ENCODE measurements at regions not wholly inside any gene's neighbourhood (a gene's known extent, or its start where the extent isn't known, plus 50 kb on each side); places are given as distances from the start of the nearest gene placed in this dataset.

DNA sequence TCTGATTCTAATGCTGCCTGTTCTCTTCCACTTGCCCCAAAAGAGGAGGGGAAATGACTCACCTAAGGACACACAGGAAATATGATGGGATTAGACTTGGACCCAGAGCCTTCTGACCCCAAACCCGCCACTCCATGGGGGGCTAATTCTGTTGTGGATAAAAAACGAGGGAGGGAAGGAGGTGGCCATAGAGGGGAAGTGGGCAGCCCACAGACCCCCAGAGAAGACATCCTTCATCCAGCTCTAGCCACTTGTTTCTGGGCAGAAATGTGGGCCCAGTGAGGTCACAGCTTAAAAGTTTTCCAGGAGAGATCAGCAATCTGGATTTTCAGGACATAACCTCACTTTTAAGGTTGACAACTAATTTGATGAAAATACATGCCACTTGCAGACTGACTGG lies 202.1 kb downstream of the ANKRD60 start:
- no peaks in the 10 kb centered on the region for H4K20me1 ChIP-seq (ENCODE audit: control insufficient read depth, extremely low read depth, insufficient read depth, low read length)
- H3K79me2 ChIP-seq (ENCODE audit: control insufficient read depth, insufficient read depth, low read length) = no peaks in the 10 kb centered on the region
- H3K9me1 ChIP-seq (ENCODE audit: control insufficient read depth, extremely low read depth, insufficient read depth, low read length) = no peaks in the 10 kb centered on the region

DNA sequence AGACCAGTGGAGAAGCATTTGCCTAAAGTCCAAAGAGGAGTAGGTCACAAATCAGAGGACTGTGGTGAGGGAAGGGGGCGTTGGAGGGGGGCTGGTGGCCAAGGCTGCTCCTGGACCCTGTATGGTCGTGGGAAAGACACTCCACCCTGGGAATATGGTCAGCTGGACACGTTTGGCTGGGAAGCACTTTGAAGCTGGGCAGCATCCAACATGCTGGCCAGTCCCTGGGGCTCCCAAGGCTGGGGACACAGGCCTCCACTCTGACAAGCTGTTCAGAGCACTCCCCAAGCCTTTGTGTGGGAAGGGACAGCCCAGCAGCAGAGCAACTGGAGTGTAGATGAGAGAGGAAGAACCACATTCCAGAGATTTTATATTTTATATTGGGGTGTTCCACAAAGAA lies 203.2 kb downstream of the ANKRD60 start:
- FAIRE-seq = no peak
- DNase-seq (ENCODE audit: low read depth, low spot score) = no peak
- Histone ChIP-seq H3K27me3 (ENCODE audit: control insufficient read depth, extremely low read depth, insufficient read depth, low read length) (peaks cover 46% of the 10 kb centered on the region), H3K4me3 (ENCODE audit: control insufficient read depth in 2 of 3, extremely low read depth in 1 of 3, insufficient read depth in 2 of 3, low read depth in 1 of 3, low read length in 3 of 3) (no peak overlapping the region), H3K9me1 (ENCODE audit: control insufficient read depth, extremely low read depth, insufficient read depth, low read length) (no peaks in the 10 kb centered on the region), H3K27ac (ENCODE audit: control insufficient read depth, insufficient read depth, low read length) (no peak overlapping the region), H3K9ac (ENCODE audit: control insufficient read depth, extremely low read depth, insufficient read depth, low read length) (no peak overlapping the region), H3K9me3 (ENCODE audit: control insufficient read depth, low read depth, low read length) (no peaks in the 10 kb centered on the region), H3K4me1 (ENCODE audit: control insufficient read depth, extremely low read depth, insufficient read depth, low read length) (no peaks in the 10 kb centered on the region), H3K4me2 (ENCODE audit: control insufficient read depth, extremely low read depth, insufficient read depth, low read depth, low read length) (no peak overlapping the region), H3K36me3 (ENCODE audit: control insufficient read depth in 2 of 2, extremely low read depth in 1 of 2, insufficient read depth in 2 of 2, low read length in 2 of 2) (no peaks in the 10 kb centered on the region), H4K20me1 (ENCODE audit: control insufficient read depth, extremely low read depth, insufficient read depth, low read length) (no peaks in the 10 kb centered on the region), H2AFZ (ENCODE audit: control insufficient read depth, low read length) (no peak overlapping the region), H3K79me2 (ENCODE audit: control insufficient read depth, insufficient read depth, low read length) (no peaks in the 10 kb centered on the region)
- TF ChIP-seq, protein P1, sequence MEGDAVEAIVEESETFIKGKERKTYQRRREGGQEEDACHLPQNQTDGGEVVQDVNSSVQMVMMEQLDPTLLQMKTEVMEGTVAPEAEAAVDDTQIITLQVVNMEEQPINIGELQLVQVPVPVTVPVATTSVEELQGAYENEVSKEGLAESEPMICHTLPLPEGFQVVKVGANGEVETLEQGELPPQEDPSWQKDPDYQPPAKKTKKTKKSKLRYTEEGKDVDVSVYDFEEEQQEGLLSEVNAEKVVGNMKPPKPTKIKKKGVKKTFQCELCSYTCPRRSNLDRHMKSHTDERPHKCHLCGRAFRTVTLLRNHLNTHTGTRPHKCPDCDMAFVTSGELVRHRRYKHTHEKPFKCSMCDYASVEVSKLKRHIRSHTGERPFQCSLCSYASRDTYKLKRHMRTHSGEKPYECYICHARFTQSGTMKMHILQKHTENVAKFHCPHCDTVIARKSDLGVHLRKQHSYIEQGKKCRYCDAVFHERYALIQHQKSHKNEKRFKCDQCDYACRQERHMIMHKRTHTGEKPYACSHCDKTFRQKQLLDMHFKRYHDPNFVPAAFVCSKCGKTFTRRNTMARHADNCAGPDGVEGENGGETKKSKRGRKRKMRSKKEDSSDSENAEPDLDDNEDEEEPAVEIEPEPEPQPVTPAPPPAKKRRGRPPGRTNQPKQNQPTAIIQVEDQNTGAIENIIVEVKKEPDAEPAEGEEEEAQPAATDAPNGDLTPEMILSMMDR (optimal IDR thresholded peaks at IDR 0.05 in 1 of 3, IDR thresholded peaks at IDR 0.05 in 1 of 3, conservative IDR thresholded peaks at IDR 0.05 in 1 of 3; ENCODE audit: extremely low read depth in 1 of 3, insufficient read depth in 2 of 3, low read length in 3 of 3) = no peak
- TF ChIP-seq EZH2 (IDR thresholded peaks at IDR 0.05; ENCODE audit: low read length) = no peak
- dilution Hi-C loops (cut with MboI; ENCODE audit: extremely low pct_ligation_motif_present, low sequenced_read_pairs) = no loop called here

More for the DNA sequence above, 202.1 kb downstream of the ANKRD60 start:
- no peaks in the 10 kb centered on the region for H3K9me3 ChIP-seq (ENCODE audit: control insufficient read depth, low read depth, low read length)
- dilution Hi-C loops (cut with MboI; ENCODE audit: extremely low pct_ligation_motif_present, low sequenced_read_pairs) = no loop called here
- H3K27ac ChIP-seq (ENCODE audit: control insufficient read depth, insufficient read depth, low read length) = no peak overlapping the region
- H3K4me2 ChIP-seq (ENCODE audit: control insufficient read depth, extremely low read depth, insufficient read depth, low read depth, low read length) = no peak overlapping the region
- FAIRE-seq = no peak
- no peak overlapping the region for H3K4me3 ChIP-seq (ENCODE audit: control insufficient read depth in 2 of 3, extremely low read depth in 1 of 3, insufficient read depth in 2 of 3, low read depth in 1 of 3, low read length in 3 of 3)
- no peaks in the 10 kb centered on the region for H3K36me3 ChIP-seq (ENCODE audit: control insufficient read depth in 2 of 2, extremely low read depth in 1 of 2, insufficient read depth in 2 of 2, low read length in 2 of 2)
- H3K9ac ChIP-seq (ENCODE audit: control insufficient read depth, extremely low read depth, insufficient read depth, low read length) = no peak overlapping the region
- TF ChIP-seq, protein P1 (optimal IDR thresholded peaks at IDR 0.05 in 1 of 3, IDR thresholded peaks at IDR 0.05 in 1 of 3, conservative IDR thresholded peaks at IDR 0.05 in 1 of 3; ENCODE audit: extremely low read depth in 1 of 3, insufficient read depth in 2 of 3, low read length in 3 of 3) = no peak
- no peak for TF ChIP-seq EZH2 (IDR thresholded peaks at IDR 0.05; ENCODE audit: low read length)
- peaks cover 47% of the 10 kb centered on the region for H3K27me3 ChIP-seq (ENCODE audit: control insufficient read depth, extremely low read depth, insufficient read depth, low read length)
- H2AFZ ChIP-seq (ENCODE audit: control insufficient read depth, low read length) = no peak overlapping the region
- no peak for DNase-seq (ENCODE audit: low read depth, low spot score)
- H3K4me1 ChIP-seq (ENCODE audit: control insufficient read depth, extremely low read depth, insufficient read depth, low read length) = no peaks in the 10 kb centered on the region
